ENCODE measurements at regions not wholly inside any gene's neighbourhood (a gene's known extent, or its start where the extent isn't known, plus 50 kb on each side); places are given as distances from the start of the nearest gene placed in this dataset.
"Not testable (repeated sequence)": the region's sequence is repeated elsewhere in the genome, so short reads cannot be mapped to it uniquely, and the experiment has no call there.

GRCh38 chr4:154164931-154165839, 326.4 kb downstream of the DCHS2 start:
- peak; percentile 11 to 38 for DNase-seq (ENCODE audit: low read depth in 2 of 2)

- no peak for DNase-seq (ENCODE audit: low read depth in 2 of 2)
These were observed 330.9 kb downstream of the DCHS2 start for GRCh38 chr4:154160519-154161301.

GRCh38 chr4:154158361-154159155, 333.0 kb downstream of the DCHS2 start:
- no peak for DNase-seq (ENCODE audit: low read depth in 2 of 2)

- DNase-seq (ENCODE audit: low read depth in 2 of 2) = no peak
These were observed 339.1 kb downstream of the DCHS2 start for GRCh38 chr4:154152546-154152945.

- DNase-seq (ENCODE audit: low read depth in 2 of 2) = not testable (repeated sequence)
These were observed 342.4 kb downstream of the DCHS2 start for GRCh38 chr4:154149236-154149635.

GRCh38 chr4:154143720-154144119, 347.9 kb downstream of the DCHS2 start:
- no peak for DNase-seq (ENCODE audit: low read depth in 2 of 2)

DNA sequence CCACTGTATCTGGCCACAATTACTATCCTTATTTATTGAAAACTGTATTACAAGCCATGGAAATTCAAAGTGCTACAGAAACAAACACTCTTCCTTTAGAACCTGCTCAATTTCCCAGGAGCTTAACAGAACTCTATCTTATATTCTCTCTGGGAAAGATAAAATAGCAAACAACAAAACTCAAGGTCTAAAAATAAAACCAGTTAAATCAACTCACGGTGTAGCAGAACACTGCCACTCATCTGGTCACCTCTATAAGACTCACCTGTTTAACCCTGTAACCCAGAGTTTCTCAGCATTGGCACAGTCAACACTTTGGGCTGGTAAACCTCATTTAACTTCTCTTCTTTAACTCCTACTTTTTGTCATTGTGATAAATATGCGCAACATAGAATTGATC, 348.9 kb downstream of the DCHS2 start:
- no peak for DNase-seq (ENCODE audit: low read depth in 2 of 2)

GRCh38 chr4:154140869-154141268, 350.7 kb downstream of the DCHS2 start:
- DNase-seq (ENCODE audit: low read depth in 2 of 2) = no peak

DNA sequence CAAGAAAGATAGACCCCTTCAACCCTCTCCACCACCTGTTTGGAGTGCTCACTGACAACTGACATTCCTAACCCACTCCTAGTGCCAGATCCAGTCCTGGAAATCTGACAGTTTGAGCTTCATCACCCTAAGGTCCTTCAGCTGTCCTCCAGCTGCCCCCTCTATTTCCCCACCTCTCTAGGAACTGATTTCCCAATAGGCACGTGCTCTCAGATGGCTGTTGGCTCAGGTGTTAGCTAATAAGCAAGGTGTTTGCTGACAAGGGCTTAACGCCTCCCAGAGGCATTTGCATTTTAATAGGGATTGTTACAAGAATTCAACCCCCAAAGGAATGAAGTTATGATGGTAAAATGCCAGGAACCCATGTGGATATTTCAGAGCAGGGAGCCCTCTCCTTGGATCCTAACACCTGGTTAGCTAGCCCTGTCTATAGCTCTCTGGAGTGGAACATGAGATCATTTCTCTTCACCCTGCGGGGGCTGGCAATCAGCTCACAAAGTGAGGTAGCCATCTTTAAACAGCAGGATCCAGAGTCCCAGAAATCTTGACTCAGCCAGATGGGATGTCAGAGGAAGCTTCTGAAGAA, 348.5 kb upstream of the SFRP2 start:
- no peak for DNase-seq (ENCODE audit: low read depth in 2 of 2)

DNA sequence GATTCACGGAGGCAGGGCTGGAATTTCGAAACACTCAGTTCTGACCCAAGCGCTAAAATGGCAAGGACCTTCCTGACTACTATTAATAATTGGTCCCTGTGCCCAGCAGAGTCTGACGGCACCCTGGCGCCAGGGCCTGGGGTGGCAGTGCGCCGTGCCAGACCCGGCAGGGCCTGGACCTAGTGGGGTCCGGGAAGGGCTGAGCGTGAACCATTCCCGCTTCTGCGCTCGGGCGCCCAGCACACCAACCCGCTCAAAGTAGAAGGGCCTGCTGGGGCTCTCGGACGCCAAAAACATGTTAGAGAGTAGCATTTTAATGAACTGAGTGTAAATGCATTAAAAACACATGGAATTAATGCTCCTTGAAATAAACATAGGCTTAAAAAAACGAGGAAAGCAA, 346.7 kb upstream of the SFRP2 start:
- no peak for DNase-seq (ENCODE audit: low read depth in 2 of 2)

DNA sequence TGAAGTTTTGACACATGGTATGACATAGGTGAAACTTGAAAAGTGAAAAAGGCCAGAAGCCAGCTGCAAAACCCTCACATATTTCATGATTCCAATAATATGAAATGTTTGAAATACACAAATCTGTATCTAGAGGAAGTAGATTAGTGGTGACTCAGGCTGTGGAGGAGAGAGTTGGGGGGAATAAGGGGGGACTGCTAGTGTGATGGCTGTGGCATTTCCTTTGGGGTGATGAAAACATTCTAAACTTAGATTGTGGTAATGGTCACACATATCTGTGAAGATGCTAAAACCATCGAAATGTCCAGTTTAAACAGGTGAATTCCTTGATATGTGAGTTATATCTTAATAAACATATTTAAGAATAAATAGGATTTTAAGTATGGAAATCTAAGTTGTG, 343.5 kb upstream of the SFRP2 start:
- DNase-seq (ENCODE audit: low read depth in 2 of 2) = no peak

DNA sequence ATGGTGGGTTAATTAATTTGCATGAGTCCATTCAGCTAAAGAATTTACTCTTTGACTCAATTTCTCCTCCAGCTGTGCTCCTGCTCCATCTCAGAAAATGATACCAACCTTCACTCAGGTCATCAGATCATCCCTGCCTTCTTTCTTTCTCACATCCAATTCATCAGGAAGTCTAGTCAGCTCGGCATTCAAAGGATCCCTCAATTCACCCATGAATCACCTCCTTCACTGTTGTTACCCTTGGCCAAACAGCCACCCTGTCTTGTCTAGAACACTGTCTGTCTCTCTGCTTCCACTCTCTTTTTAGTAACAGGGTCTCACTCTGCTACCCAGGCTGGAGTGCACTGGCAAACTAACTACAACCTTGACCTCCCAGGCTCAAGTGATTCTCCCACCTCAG, 337.4 kb upstream of the SFRP2 start:
- DNase-seq (ENCODE audit: low read depth in 2 of 2) = no peak

DNA sequence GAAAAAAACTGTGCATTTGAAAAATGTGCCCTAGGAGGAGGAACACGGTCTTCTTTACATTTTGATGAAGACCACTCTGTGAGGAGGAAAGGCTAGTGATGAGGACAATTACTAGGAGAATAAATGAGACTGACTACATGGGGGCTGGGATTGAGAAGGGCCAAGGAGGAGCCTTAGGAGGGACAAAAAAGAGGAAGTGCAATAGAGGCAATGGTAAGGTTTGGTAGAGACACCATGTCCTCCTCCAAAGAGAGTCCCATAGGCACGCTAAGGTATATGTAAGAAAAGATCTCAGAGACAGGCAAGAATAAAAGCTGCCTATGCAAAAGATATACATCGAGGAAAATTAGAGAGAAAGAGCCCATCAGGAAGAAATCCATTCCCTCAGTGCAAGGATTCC, 336.5 kb upstream of the SFRP2 start:
- no peak for DNase-seq (ENCODE audit: low read depth in 2 of 2)

DNA sequence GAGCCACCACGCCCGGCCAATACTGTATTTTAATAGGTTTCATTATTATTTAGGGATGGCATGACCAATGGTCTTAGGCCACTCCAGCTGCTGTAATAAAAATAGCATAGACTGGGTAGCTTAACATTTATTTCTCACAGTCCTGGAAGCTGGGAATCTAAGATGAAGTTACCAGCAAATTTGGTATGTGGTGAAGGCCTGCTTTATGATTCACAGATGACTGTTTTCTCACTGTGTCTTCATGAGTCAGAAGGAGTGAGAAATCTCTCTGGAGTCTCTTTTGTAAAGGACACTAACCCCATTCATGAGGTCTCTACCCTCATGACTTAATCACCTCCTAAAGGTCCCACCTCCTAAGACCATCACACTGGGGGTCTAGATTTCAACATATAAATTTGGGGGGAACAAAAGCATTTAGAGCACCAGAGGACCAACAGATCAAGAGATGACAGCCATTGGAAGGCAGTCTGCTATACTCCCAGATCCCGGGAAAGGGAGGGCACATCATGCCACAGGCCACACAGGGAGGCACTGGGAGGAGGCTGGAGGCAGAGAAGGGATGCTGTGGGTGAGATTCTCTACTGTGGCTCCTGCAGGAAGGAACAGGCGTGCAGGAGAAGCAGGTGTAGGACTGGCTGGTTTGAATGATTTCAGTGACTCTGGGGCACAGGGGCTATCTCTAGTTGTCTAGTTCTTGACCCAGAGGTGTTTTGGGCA, 335.8 kb upstream of the SFRP2 start:
- no peak for DNase-seq (ENCODE audit: low read depth in 2 of 2)

DNA sequence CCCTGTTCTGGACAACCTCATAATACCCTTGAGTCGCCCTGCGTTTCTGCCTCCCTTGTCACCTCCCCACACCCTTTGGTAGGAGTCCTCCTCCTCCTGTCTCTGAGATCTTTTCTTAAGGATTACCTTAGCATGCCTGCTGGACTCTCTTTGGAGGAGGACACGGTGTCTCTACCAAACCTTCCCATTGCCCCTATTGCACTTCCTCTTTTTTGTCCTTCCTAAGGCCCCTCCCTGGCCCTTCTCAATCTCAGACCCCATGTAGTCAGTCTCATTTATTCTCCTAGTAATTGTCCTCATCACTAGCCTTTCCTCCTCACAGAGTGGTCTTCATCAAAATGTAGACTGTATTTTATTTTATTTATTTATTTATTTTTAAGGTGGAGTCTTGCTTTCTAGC, 335.0 kb upstream of the SFRP2 start:
- DNase-seq (ENCODE audit: low read depth in 2 of 2) = no peak

- DNase-seq (ENCODE audit: low read depth in 2 of 2) = no peak
These were observed 331.9 kb upstream of the SFRP2 start for GRCh38 chr4:154120690-154121345.

DNA sequence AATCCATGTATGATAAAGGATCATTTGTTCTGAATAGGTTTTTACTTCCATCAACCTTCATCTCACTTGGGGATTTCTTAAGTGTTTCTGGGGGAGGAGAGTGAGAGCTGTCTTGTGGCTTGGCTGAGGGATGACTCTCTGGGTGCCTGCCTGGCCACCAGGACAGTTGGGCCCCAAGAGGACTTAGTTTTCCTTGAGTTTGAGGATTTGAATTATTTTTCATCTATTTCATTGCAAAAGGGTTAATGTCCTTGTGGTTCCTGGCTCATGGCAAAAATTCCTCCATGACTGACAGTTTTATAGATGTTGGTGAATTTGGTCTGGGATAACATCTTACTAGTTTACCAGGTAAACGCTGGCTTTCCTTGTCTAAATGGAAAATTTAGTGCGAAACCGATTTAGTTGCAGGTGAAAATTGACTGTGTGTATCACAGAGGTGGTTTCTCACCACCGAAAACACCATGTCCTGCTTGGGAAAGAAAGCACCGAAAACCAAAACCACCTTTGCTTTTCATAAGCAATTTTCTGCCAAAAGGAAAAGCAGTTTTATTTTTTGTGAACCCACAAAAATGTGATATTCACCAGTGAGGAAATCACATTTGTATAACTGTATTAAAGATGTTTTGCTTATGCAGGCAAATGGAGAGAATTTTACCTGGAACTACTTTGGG, 331.3 kb upstream of the SFRP2 start:
- DNase-seq (ENCODE audit: low read depth in 2 of 2) = no peak

GRCh38 chr4:154119317-154119716, 330.4 kb upstream of the SFRP2 start:
- DNase-seq (ENCODE audit: low read depth in 2 of 2) = no peak

DNA sequence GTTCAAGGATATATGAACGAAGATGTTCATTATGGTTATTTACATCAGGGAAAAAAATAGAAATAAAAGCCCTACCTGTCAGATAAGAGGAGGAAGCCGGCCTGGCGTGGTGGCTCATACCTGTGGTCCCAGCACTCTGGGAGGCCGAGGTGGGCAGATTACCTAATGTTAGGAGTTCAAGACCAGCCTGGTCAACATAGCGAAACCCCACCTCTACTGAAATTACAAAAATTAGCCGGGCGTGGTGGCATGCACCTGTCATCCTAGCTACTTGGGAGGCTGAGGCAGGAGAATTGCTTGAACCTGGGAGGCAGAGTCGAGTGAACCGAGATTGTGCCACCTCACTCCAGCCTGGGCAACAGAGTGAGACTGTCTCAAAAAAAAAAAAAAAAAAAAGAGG, 328.8 kb upstream of the SFRP2 start:
- not testable (repeated sequence) for DNase-seq (ENCODE audit: low read depth in 2 of 2)

DNA sequence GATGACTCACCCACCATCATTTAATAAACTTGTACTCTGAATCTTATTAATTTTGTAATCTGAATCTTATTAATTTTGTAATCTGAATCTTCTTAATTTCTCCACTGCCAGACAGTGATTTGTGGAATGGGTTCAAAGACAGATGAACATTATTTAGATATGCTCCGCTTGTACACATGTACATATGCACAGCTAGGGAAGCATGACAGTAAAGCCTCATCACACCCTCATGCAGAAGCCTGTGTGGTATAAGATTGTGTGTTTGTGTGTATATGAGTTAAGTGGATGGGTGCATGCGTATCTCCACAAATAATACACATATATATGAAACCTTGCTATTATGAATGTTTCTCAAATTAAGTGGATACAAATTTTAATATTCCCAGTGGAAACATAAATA, 318.5 kb upstream of the SFRP2 start:
- no peak for DNase-seq (ENCODE audit: low read depth in 2 of 2)
